ENCODE measurements at regions not wholly inside any gene's neighbourhood (a gene's known extent, or its start where the extent isn't known, plus 50 kb on each side); places are given as distances from the start of the nearest gene placed in this dataset.

GRCh38 chr9:120265791-120266190 lies 314.2 kb downstream of the CDK5RAP2 start:
- H3K27me3 ChIP-seq (ENCODE audit: insufficient read depth, low read length) = peaks cover 31% of the 10 kb centered on the region
- intact Hi-C loops (cut with micrococcal nuclease) = no loop called here
- ChIA-PET RAD21 (ENCODE audit: low non-redundant PET in 1 of 2, low total read pairs in 2 of 2, uncharacterized antibody in 2 of 2, unreplicated experiment in 2 of 2) (no interaction called here), CTCF (no interaction called here), POLR2A (no interaction called here)
- no peak overlapping the region for H3K9ac ChIP-seq (ENCODE audit: low read length)
- no peaks in the 10 kb centered on the region for H3K4me1 ChIP-seq (ENCODE audit: control insufficient read depth in 1 of 2, insufficient read depth in 2 of 2, low read length in 2 of 2)
- BruUV-seq (replicated peaks) = no TSS peak
- no peaks in the 10 kb centered on the region for H3K79me2 ChIP-seq (ENCODE audit: insufficient read depth, low read length)
- no peaks in the 10 kb centered on the region for H3K9me2 ChIP-seq (ENCODE audit: insufficient read depth)
- ATAC-seq (no peak), DNase-seq (ENCODE audit: low read depth, low spot score) (no peak)
- H3K9me3 ChIP-seq (ENCODE audit: control insufficient read depth in 1 of 2, insufficient read depth in 1 of 2, low read depth in 1 of 2, low read length in 2 of 2) = no peaks in the 10 kb centered on the region
- H3K36me3 ChIP-seq (ENCODE audit: control insufficient read depth in 1 of 2, insufficient read depth in 2 of 2, low read length in 2 of 2) = no peaks in the 10 kb centered on the region
- TF ChIP-seq POLR2AphosphoS5 (IDR thresholded peaks at IDR 0.05; ENCODE audit: low read depth, low read length) (no peak), RAD21 (IDR thresholded peaks at IDR 0.05; ENCODE audit: low read depth) (no peak), ELF1 (IDR thresholded peaks at IDR 0.05; ENCODE audit: borderline replicate concordance, low read depth) (no peak), CEBPB (IDR thresholded peaks at IDR 0.05; ENCODE audit: low read depth) (no peak), JUND (IDR thresholded peaks at IDR 0.05) (no peak), CTCF (IDR thresholded peaks at IDR 0.05 in 2 of 3, conservative IDR thresholded peaks at IDR 0.05 in 1 of 3; ENCODE audit: borderline replicate concordance in 1 of 3, insufficient read depth in 1 of 3, low read depth in 2 of 3, low read length in 2 of 3) (no peak), SIN3A (IDR thresholded peaks at IDR 0.05; ENCODE audit: low read depth) (no peak)
- no peak overlapping the region for H3K4me2 ChIP-seq (ENCODE audit: low read length)
- no peak overlapping the region for H3K27ac ChIP-seq (ENCODE audit: low read depth, low read length)
- H3K4me3 ChIP-seq (replicated peaks in 1 of 2; ENCODE audit: low read depth in 1 of 2, low read length in 2 of 2) = no peak overlapping the region
- no peak overlapping the region for H2AFZ ChIP-seq (ENCODE audit: low read depth, low read length, poor library complexity, severe bottlenecking)
- no peaks in the 10 kb centered on the region for H4K20me1 ChIP-seq (ENCODE audit: insufficient read depth)

GRCh38 chr9:120264528-120264927 lies 315.4 kb downstream of the CDK5RAP2 start:
- POLR2A ChIA-PET = no interaction called here
- no peaks in the 10 kb centered on the region for H3K9me3 ChIP-seq (ENCODE audit: control insufficient read depth in 1 of 2, insufficient read depth in 1 of 2, low read depth in 1 of 2, low read length in 2 of 2)
- H3K4me3 ChIP-seq (replicated peaks in 1 of 2; ENCODE audit: low read depth in 1 of 2, low read length in 2 of 2) = no peak overlapping the region
- no peaks in the 10 kb centered on the region for H3K79me2 ChIP-seq (ENCODE audit: insufficient read depth, low read length)
- DNase-seq (ENCODE audit: low read depth, low spot score) (no peak), ATAC-seq (no peak)
- no peaks in the 10 kb centered on the region for H3K9me2 ChIP-seq (ENCODE audit: insufficient read depth)
- no TSS peak for BruUV-seq (replicated peaks)
- H3K27me3 ChIP-seq (ENCODE audit: insufficient read depth, low read length) = peaks cover 33% of the 10 kb centered on the region
- no peak overlapping the region for H3K27ac ChIP-seq (ENCODE audit: low read depth, low read length)
- no peak overlapping the region for H3K9ac ChIP-seq (ENCODE audit: low read length)
- CTCF ChIA-PET = no interaction called here
- H4K20me1 ChIP-seq (ENCODE audit: insufficient read depth) = no peaks in the 10 kb centered on the region
- RAD21 ChIA-PET (ENCODE audit: low non-redundant PET in 1 of 2, low total read pairs in 2 of 2, uncharacterized antibody in 2 of 2, unreplicated experiment in 2 of 2) = no interaction called here
- no peak overlapping the region for H3K4me2 ChIP-seq (ENCODE audit: low read length)
- H3K4me1 ChIP-seq (ENCODE audit: control insufficient read depth in 1 of 2, insufficient read depth in 2 of 2, low read length in 2 of 2) = no peaks in the 10 kb centered on the region
- intact Hi-C loops (cut with micrococcal nuclease) = no loop called here
- H2AFZ ChIP-seq (ENCODE audit: low read depth, low read length, poor library complexity, severe bottlenecking) = no peak overlapping the region
- no peaks in the 10 kb centered on the region for H3K36me3 ChIP-seq (ENCODE audit: control insufficient read depth in 1 of 2, insufficient read depth in 2 of 2, low read length in 2 of 2)
- TF ChIP-seq SIN3A (IDR thresholded peaks at IDR 0.05; ENCODE audit: low read depth) (no peak), JUND (IDR thresholded peaks at IDR 0.05) (no peak), EGR1 (IDR thresholded peaks at IDR 0.05; ENCODE audit: low read depth) (no peak), SP1 (IDR thresholded peaks at IDR 0.05; ENCODE audit: low read depth) (no peak), MAX (IDR thresholded peaks at IDR 0.05) (no peak), SRF (IDR thresholded peaks at IDR 0.05; ENCODE audit: low read depth) (no peak), REST (IDR thresholded peaks at IDR 0.05; ENCODE audit: low read depth) (no peak), ELF1 (IDR thresholded peaks at IDR 0.05; ENCODE audit: borderline replicate concordance, low read depth) (no peak), EZH2 (IDR thresholded peaks at IDR 0.05) (no peak), RAD21 (IDR thresholded peaks at IDR 0.05; ENCODE audit: low read depth) (no peak), POLR2A (IDR thresholded peaks at IDR 0.05; ENCODE audit: borderline replicate concordance, extremely low read depth, insufficient read depth, insufficient read length) (no peak), YY1 (IDR thresholded peaks at IDR 0.05; ENCODE audit: extremely low read depth, insufficient replicate concordance, low read depth, low read length) (no peak)

Data from HCT116 (cell line).